Spleen (tissue), 11 donors: ENCODE measurements at regions not wholly inside any gene's neighbourhood (a gene's known extent, or its start where the extent isn't known, plus 50 kb on each side); places are given as distances from the start of the nearest gene placed in this dataset.
A peak's percentile ranks its signal among the peaks of the same experiment; 100 is the strongest.
"Not testable (repeated sequence)": the region's sequence is repeated elsewhere in the genome, so short reads cannot be mapped to it uniquely, and the experiment has no call there.

Experiments
- DNase-seq: peaks from one replicate; pipeline ENCODE4 v3.0.0-alpha.2; 2020
- H3K27ac ChIP-seq, 8 donors: fragments of 200-600 bp; sonication (generic) in 7 of 8; 1 replicate in 4 of 8; 2 replicates in 4 of 8; pipeline versions ENCODE4 v1.5.0 to v1.8.0; 2016 to 2021; ENCODE audit warnings: inconsistent platforms in 4 of 8, mild to moderate bottlenecking in 4 of 8, moderate library complexity in 1 of 8
- H3K27me3 ChIP-seq, 7 donors: fragments of 200-600 bp; sonication (generic) in 6 of 7; replicated peaks in 1 of 7; 1 replicate in 4 of 7; 2 replicates in 3 of 7; pipeline versions ENCODE4 v1.5.0 to v1.8.0; 2016 to 2021; ENCODE audit warnings: inconsistent platforms in 3 of 7, mild to moderate bottlenecking in 1 of 7
- H3K36me3 ChIP-seq, 6 donors: fragments of 200-600 bp; sonication (generic) in 5 of 6; 1 replicate in 4 of 6; 2 replicates in 2 of 6; pipeline versions ENCODE4 v1.5.0 to v1.8.0; 2016 to 2021; ENCODE audit warnings: inconsistent platforms in 2 of 6
- H3K4me1 ChIP-seq, 6 donors: fragments of 200-600 bp; sonication (generic) in 5 of 6; 1 replicate in 3 of 6; 2 replicates in 3 of 6; pipeline versions ENCODE4 v1.5.0 to v1.8.0; 2016 to 2021; ENCODE audit warnings: inconsistent platforms in 3 of 6
- H3K4me3 ChIP-seq, 8 donors: fragments of 200-600 bp; sonication (generic) in 7 of 8; 1 replicate in 4 of 8; 2 replicates in 4 of 8; pipeline versions ENCODE4 v1.5.0 to v1.8.0; 2016 to 2021; ENCODE audit warnings: inconsistent platforms in 4 of 8, mild to moderate bottlenecking in 4 of 8, moderate library complexity in 2 of 8
- H3K9me3 ChIP-seq, 8 donors: fragments of 200-600 bp; sonication (generic) in 7 of 8; 1 replicate in 4 of 8; 2 replicates in 4 of 8; pipeline versions ENCODE4 v1.5.0 to v1.8.0; 2016 to 2021; ENCODE audit warnings: inconsistent platforms in 4 of 8
- POLR2A ChIP-seq, 3 donors: fragments of 450-650 bp; IDR thresholded peaks; one replicate each; pipeline ENCODE4 v1.5.1; 2017; ENCODE audit warnings: antibody characterized with exemption in 3 of 3, mild to moderate bottlenecking in 1 of 3
- POLR2AphosphoS5 ChIP-seq, 3 donors: sonication (generic); formaldehyde crosslinking; IDR thresholded peaks; one replicate each; pipeline ENCODE4 v1.5.1; 2017; ENCODE audit warnings: antibody characterized with exemption in 3 of 3
- WGBS, 5 donors: extraction: QIAGEN DNeasy Blood & Tissue Kit in 3 of 5; methylation state at CpG; one replicate each; pipeline versions ENCODE4 v1.1.5 to v1.1.7; 2013 to 2018; 5-methylcytosine and 5-hydroxymethylcytosine counted together
- intact Hi-C: fragments of 100-400 bp; cut with DNase I; formaldehyde crosslinking; loops from one replicate; pipeline ENCODE4 v1.15.0; 2023; ENCODE audit warnings: low total_unique reads
- TF ChIP-seq, protein P1 (sequence below), 11 experiments: fragments of 200-600 bp in 7 of 11; fragments of 450-650 bp in 4 of 11; sonication (generic) in 4 of 11; IDR thresholded peaks in 8 of 11; conservative IDR thresholded peaks in 3 of 11; 1 replicate in 7 of 11; 2 replicates in 4 of 11; pipeline versions ENCODE4 v1.4.0 to v1.8.0; 2016 to 2021; ENCODE audit warnings: antibody characterized with exemption in 11 of 11, inconsistent platforms in 4 of 11, mild to moderate bottlenecking in 1 of 11
- donor health status: healthy with polysubstance abuse.
- donor health status: DM: no; HTN: no; CAD: no; lungs with moderate emphysema.
- donor health status: DM: no; HTN: no; CAD: no.
- donor health status: Bipolar disorder and iron deficiency.
- donor health status: healthy.
- donor health status: DM: no; HTN: no; CAD: no.
- donor health status: DM: yes; HTN: yes; CAD: no.

DNA sequence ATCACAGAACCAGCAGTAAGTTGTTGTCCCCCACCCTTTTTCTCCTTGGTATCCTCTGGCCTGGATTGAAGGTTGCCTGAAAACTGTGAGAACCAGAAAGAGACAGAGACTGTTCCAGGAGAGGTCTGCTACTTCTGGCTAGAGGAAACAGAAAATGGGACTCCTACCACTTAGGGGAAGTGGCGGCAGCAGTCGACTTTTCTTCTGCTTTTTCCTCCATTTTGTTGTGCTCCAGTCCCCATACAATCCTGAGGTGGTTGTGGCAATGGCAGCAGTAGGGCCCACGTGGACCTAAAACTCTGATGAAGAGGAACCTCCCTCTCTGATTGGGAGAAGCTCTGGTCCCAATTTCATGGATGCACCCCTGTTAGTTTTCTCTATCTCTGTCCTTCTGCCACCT, 76.0 kb upstream of the SORL1 start:
- intact Hi-C loops: no loop called here
- Histone ChIP-seq H3K4me3 (no peak overlapping the region), H3K9me3 (no peaks in the 10 kb centered on the region), H3K4me1 (peaks cover 0 to 59% (median 14%) of the 10 kb centered on the region in 6 donors), H3K27me3 (no peaks in the 10 kb centered on the region), H3K36me3 (no peaks in the 10 kb centered on the region), H3K27ac (peak overlapping the region in 3 of 8 donors; percentile 41 to 70 (median 44))
- TF ChIP-seq, protein P1, sequence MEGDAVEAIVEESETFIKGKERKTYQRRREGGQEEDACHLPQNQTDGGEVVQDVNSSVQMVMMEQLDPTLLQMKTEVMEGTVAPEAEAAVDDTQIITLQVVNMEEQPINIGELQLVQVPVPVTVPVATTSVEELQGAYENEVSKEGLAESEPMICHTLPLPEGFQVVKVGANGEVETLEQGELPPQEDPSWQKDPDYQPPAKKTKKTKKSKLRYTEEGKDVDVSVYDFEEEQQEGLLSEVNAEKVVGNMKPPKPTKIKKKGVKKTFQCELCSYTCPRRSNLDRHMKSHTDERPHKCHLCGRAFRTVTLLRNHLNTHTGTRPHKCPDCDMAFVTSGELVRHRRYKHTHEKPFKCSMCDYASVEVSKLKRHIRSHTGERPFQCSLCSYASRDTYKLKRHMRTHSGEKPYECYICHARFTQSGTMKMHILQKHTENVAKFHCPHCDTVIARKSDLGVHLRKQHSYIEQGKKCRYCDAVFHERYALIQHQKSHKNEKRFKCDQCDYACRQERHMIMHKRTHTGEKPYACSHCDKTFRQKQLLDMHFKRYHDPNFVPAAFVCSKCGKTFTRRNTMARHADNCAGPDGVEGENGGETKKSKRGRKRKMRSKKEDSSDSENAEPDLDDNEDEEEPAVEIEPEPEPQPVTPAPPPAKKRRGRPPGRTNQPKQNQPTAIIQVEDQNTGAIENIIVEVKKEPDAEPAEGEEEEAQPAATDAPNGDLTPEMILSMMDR (IDR thresholded peaks at IDR 0.05 in 8 of 11, conservative IDR thresholded peaks at IDR 0.05 in 3 of 11): no peak
- no peak for DNase-seq
- 41 to 68% (median 57%) methylated on average over 3 of the region's 3 CpGs for WGBS, 5 donors

DNA sequence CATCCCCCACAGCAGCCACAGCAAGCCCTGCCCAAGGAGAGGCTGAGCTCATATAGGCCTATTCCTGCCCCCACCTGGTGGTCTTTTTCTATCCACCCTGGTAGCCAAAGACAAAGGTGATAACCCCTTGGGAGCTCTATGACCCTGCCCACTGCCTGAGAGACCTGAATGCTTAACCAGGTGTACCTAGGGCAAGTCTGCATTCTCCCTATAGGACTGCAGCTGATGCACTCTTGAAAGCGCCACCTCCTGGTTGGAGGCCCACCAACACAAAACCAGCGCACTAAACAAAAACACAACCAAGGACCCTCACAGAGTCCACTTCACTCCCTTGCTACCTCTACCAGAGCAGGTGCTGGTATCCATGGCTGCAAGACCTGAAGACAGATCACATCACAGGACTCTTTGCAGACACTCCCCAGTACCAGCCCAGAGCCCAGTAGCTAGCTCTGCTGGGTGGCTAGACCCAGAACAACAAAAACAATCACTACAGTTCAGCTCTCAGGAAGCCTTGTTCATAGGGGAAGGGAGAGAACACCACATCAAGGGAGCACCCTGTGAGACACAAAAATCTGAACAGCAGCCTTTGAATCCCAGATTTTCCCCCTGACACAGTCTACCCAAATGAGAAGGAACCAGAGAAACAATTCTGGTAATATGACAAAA, 72.8 kb upstream of the SORL1 start:
- H3K36me3 ChIP-seq, DNase-seq, H3K4me3 ChIP-seq, H3K27me3 ChIP-seq, H3K9me3 ChIP-seq, intact Hi-C loops, H3K27ac ChIP-seq: not testable (repeated sequence)
- peaks cover 0 to 37% (median 2%) of the 10 kb centered on the region in 6 donors for H3K4me1 ChIP-seq
- 89 to 100% (median 90%) methylated on average over 2 of the region's 2 CpGs for WGBS, 5 donors

DNA sequence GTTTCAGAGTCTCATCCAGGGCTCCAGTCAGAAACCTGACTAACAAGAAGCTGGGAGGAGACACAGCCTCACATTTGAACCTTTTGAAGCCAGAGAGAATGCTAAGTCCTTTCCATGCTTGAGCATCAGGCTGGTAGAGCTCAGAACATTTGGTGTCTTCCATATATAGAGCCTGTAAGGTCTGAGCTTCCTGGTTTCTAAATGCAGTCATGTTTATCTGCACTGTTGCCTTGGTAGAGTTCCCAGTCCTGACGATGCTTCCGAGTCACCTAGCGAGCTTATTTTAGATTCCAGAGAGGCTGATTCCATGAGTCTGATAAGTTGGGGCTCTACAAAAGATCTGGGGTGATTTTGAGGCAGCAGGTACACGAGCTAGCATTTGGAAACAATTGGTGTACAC, 68.4 kb upstream of the SORL1 start:
- TF ChIP-seq POLR2A (IDR thresholded peaks at IDR 0.05) (no peak), POLR2AphosphoS5 (IDR thresholded peaks at IDR 0.05) (no peak)
- TF ChIP-seq, protein P1 (IDR thresholded peaks at IDR 0.05 in 8 of 11, conservative IDR thresholded peaks at IDR 0.05 in 3 of 11): no peak
- Histone ChIP-seq H3K9me3 (no peaks in the 10 kb centered on the region), H3K4me1 (peaks cover 0 to 9% (median 0%) of the 10 kb centered on the region in 6 donors), H3K36me3 (no peaks in the 10 kb centered on the region), H3K4me3 (no peak overlapping the region), H3K27me3 (no peaks in the 10 kb centered on the region), H3K27ac (no peak overlapping the region)
- DNase-seq: no peak
- intact Hi-C loops: no loop called here
- 76 to 91% (median 82%) methylated on average over 4 of the region's 4 CpGs for WGBS, 5 donors

DNA sequence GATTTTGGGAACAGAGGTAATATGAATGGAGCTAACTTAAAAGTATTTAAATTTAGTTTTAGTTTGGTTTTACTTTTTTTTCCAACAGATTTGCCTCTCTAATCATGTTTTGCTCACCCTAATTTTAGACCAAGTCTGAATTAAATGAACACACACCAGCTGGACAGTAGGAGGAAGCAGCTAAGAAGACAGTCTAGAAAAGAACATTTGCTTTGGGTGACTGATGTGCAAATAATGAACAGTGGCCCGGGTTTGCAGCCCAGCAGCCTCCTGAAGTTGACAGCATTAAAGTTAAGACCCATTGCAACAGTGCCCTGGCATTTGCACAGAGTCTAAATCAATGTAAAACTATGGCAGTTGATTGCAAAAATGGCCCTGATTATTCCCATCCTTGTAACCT, 66.4 kb upstream of the SORL1 start:
- no peak for TF ChIP-seq POLR2A (IDR thresholded peaks at IDR 0.05)
- TF ChIP-seq POLR2AphosphoS5 (IDR thresholded peaks at IDR 0.05): no peak
- TF ChIP-seq, protein P1 (IDR thresholded peaks at IDR 0.05 in 8 of 11, conservative IDR thresholded peaks at IDR 0.05 in 3 of 11): no peak
- Histone ChIP-seq H3K27me3 (no peaks in the 10 kb centered on the region), H3K27ac (no peak overlapping the region), H3K36me3 (no peaks in the 10 kb centered on the region), H3K4me1 (peaks cover 0 to 5% (median 0%) of the 10 kb centered on the region in 6 donors), H3K4me3 (no peak overlapping the region), H3K9me3 (no peaks in the 10 kb centered on the region)
- no peak for DNase-seq
- intact Hi-C loops: no loop called here
- WGBS, 5 donors: 30 to 66% (median 52%) methylated on average over 1 of the region's 1 CpG
